Stomach (tissue), 8 donors: ENCODE measurements at regions not wholly inside any gene's neighbourhood (a gene's known extent, or its start where the extent isn't known, plus 50 kb on each side); places are given as distances from the start of the nearest gene placed in this dataset.
A peak's percentile ranks its signal among the peaks of the same experiment; 100 is the strongest.
"Not testable (repeated sequence)": the region's sequence is repeated elsewhere in the genome, so short reads cannot be mapped to it uniquely, and the experiment has no call there.

Experiments used
- DNase-seq, 2 donors: peaks; one replicate each; pipeline versions ENCODE4 v3.0.0 to v3.0.0-alpha.2; 2013 to 2019
- H3K27ac ChIP-seq, 5 donors: fragments of 200-600 bp in 4 of 5; sonication (generic) in 4 of 5; one replicate each; pipeline ENCODE4 v1.5.1; 2013 to 2019; ENCODE audit warnings: mild to moderate bottlenecking in 1 of 5, moderate library complexity in 1 of 5
- H3K27me3 ChIP-seq, 3 donors: fragments of 200-600 bp; sonication (generic); one replicate each; pipeline ENCODE4 v1.5.1; 2017 to 2019; ENCODE audit warnings: mixed run types in 1 of 3
- H3K36me3 ChIP-seq, 4 donors: fragments of 200-600 bp; sonication (generic); 1 replicate in 3 of 4; 2 replicates in 1 of 4; pipeline ENCODE4 v1.5.1; 2016 to 2019
- H3K4me1 ChIP-seq, 4 donors: fragments of 200-600 bp; sonication (generic); one replicate each; pipeline ENCODE4 v1.5.1; 2016 to 2019
- H3K4me3 ChIP-seq, 4 donors: fragments of 200-600 bp; sonication (generic) in 3 of 4; one replicate each; pipeline ENCODE4 v1.5.1; 2016 to 2019; ENCODE audit warnings: mild to moderate bottlenecking in 1 of 4
- H3K9me3 ChIP-seq, 4 donors: fragments of 200-600 bp; sonication (generic); one replicate each; pipeline ENCODE4 v1.5.1; 2016 to 2019
- EP300 ChIP-seq: sonication (generic); formaldehyde crosslinking; IDR thresholded peaks from one replicate; pipeline ENCODE4 v1.6.1; 2017; ENCODE audit warnings: antibody characterized with exemption
- POLR2A ChIP-seq, 4 donors: fragments of 450-650 bp; IDR thresholded peaks; one replicate each; pipeline ENCODE4 v1.6.1; 2016; ENCODE audit warnings: antibody characterized with exemption in 4 of 4, control low read depth in 2 of 4, mild to moderate bottlenecking in 1 of 4, moderate library complexity in 1 of 4
- POLR2AphosphoS5 ChIP-seq, 3 donors: sonication (generic); formaldehyde crosslinking; IDR thresholded peaks; one replicate each; pipeline ENCODE4 v1.6.1; 2016; ENCODE audit warnings: antibody characterized with exemption in 3 of 3
- WGBS, 5 donors: extraction: QIAGEN DNeasy Blood & Tissue Kit in 3 of 5; methylation state at CpG; one replicate each; pipeline versions ENCODE4 v1.1.5 to v1.1.7; 2013 to 2018; 5-methylcytosine and 5-hydroxymethylcytosine counted together
- intact Hi-C: fragments of 100-400 bp; cut with DNase I; formaldehyde crosslinking; loops from one replicate; pipeline ENCODE4 v1.15.1; 2023; ENCODE audit warnings: low total_unique reads
- TF ChIP-seq, protein P1 (sequence below), 7 experiments: fragments of 450-650 bp in 4 of 7; fragments of 200-600 bp in 3 of 7; sonication (generic) in 3 of 7; IDR thresholded peaks; one replicate each; pipeline ENCODE4 v1.5.1; 2016 to 2019; ENCODE audit warnings: antibody characterized with exemption in 7 of 7, control low read depth in 2 of 7, mild to moderate bottlenecking in 1 of 7
- donor health status: healthy with polysubstance abuse.
- donor health status: Bipolar disorder and iron deficiency.
- donor health status: healthy.

DNA sequence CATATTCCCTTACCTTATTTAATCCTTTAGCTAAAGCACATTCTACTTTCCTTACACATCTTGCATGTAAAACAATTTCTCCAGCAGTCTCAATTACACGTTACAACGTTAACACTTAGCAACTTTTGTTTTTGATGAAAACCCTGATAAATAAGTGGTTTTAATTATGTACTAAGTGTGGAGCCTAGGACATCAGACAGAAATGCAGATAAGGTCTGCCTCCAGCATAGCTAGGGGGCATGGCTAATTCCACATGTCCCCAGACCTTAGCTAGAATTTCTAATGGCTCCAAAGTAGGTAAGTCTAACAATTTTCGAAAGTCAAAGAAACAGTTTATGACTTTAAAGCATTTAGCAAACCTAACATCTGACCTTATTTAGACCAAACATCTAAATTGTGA is 77.4 kb upstream of the TERB2 start:
- TF ChIP-seq, protein P1, sequence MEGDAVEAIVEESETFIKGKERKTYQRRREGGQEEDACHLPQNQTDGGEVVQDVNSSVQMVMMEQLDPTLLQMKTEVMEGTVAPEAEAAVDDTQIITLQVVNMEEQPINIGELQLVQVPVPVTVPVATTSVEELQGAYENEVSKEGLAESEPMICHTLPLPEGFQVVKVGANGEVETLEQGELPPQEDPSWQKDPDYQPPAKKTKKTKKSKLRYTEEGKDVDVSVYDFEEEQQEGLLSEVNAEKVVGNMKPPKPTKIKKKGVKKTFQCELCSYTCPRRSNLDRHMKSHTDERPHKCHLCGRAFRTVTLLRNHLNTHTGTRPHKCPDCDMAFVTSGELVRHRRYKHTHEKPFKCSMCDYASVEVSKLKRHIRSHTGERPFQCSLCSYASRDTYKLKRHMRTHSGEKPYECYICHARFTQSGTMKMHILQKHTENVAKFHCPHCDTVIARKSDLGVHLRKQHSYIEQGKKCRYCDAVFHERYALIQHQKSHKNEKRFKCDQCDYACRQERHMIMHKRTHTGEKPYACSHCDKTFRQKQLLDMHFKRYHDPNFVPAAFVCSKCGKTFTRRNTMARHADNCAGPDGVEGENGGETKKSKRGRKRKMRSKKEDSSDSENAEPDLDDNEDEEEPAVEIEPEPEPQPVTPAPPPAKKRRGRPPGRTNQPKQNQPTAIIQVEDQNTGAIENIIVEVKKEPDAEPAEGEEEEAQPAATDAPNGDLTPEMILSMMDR (IDR thresholded peaks at IDR 0.05) = no peak
- TF ChIP-seq POLR2A (IDR thresholded peaks at IDR 0.05) (no peak), EP300 (no peak), POLR2AphosphoS5 (IDR thresholded peaks at IDR 0.05) (no peak)
- no peak overlapping the region for H3K27ac ChIP-seq
- H3K36me3 ChIP-seq = no peaks in the 10 kb centered on the region
- H3K4me1 ChIP-seq = no peaks in the 10 kb centered on the region
- no peak overlapping the region for H3K4me3 ChIP-seq
- H3K27me3 ChIP-seq = no peaks in the 10 kb centered on the region
- peaks cover 11 to 49% (median 35%) of the 10 kb centered on the region in 4 donors for H3K9me3 ChIP-seq
- 88 to 95% (median 92%) methylated on average over 3 of the region's 3 CpGs for WGBS, 5 donors
- intact Hi-C loops = no loop called here
- DNase-seq = no peak

DNA sequence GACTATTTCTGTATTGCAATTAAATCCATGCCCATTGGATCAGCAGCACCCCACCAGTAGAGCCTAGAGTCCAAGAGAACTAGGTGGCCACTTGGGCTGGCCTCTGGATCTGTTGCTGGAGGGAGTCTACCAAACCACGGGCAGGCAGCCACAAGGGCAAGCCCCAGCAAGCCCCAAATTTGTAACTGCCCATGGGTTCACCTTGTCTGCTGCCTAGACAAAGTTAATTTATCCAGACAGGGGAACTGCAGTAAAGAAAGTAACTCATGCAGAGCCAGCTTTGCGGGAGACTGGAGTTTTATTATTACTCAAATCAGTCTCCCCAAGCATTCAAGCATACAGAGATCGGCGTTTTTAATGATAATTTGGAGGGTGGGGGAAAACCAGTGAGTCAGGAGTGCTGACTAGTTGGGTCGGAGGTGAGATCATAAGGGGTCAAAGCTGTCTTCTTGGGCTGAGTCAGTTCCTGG is 74.0 kb upstream of the TERB2 start:
- no peaks in the 10 kb centered on the region for H3K4me1 ChIP-seq
- 69 to 81% (median 77%) methylated on average over 5 of the region's 5 CpGs for WGBS, 5 donors
- H3K27ac ChIP-seq = no peak overlapping the region
- DNase-seq = no peak
- H3K4me3 ChIP-seq = no peak overlapping the region
- intact Hi-C loops = no loop called here
- peaks cover 0 to 15% (median 7%) of the 10 kb centered on the region in 4 donors for H3K9me3 ChIP-seq
- H3K36me3 ChIP-seq = no peaks in the 10 kb centered on the region
- TF ChIP-seq POLR2A (IDR thresholded peaks at IDR 0.05) (no peak), EP300 (no peak), POLR2AphosphoS5 (IDR thresholded peaks at IDR 0.05) (no peak)
- TF ChIP-seq, protein P1 (IDR thresholded peaks at IDR 0.05) = no peak
- H3K27me3 ChIP-seq = no peaks in the 10 kb centered on the region

DNA sequence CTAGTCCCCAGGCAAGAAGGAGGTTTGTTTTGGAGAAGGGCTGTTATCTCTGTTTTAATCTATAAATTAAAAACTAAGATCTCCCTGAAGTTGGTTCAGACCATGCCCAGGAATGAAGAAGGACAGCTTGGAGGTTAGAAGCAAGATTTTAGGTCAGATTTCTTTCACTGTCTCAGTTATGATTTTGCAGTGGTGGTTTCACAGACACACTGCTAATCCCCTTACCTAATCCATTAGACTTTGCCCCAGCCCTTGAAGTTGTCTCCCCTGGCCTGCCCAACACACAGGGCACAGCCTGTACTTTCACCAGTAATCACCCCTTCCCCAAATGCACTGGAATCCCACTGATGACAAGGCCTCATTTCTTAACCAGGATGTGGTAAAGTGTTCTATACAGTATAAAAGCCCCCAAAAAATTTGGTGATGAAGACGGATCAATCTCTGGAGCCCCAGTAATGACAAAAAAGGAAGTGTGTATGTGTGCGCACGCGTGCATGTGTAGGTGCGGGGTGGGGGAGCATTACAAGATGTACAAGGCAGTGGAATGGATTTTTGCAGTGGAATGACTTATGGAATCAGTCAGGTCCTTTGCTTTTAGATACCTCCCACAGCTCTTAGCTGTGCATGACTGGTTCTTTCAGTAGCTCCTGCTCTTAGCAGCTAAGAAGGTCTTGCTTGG is 73.1 kb upstream of the TERB2 start:
- no peak overlapping the region for H3K27ac ChIP-seq
- H3K4me1 ChIP-seq = no peaks in the 10 kb centered on the region
- peaks cover 0 to 7% (median 2%) of the 10 kb centered on the region in 4 donors for H3K9me3 ChIP-seq
- TF ChIP-seq POLR2A (IDR thresholded peaks at IDR 0.05) (no peak), POLR2AphosphoS5 (IDR thresholded peaks at IDR 0.05) (no peak), EP300 (no peak)
- TF ChIP-seq, protein P1 (IDR thresholded peaks at IDR 0.05) = no peak
- H3K27me3 ChIP-seq = no peaks in the 10 kb centered on the region
- no peak overlapping the region for H3K4me3 ChIP-seq
- DNase-seq = no peak
- intact Hi-C loops = no loop called here
- 73 to 98% (median 89%) methylated on average over 5 of the region's 5 CpGs for WGBS, 5 donors
- H3K36me3 ChIP-seq = no peaks in the 10 kb centered on the region

DNA sequence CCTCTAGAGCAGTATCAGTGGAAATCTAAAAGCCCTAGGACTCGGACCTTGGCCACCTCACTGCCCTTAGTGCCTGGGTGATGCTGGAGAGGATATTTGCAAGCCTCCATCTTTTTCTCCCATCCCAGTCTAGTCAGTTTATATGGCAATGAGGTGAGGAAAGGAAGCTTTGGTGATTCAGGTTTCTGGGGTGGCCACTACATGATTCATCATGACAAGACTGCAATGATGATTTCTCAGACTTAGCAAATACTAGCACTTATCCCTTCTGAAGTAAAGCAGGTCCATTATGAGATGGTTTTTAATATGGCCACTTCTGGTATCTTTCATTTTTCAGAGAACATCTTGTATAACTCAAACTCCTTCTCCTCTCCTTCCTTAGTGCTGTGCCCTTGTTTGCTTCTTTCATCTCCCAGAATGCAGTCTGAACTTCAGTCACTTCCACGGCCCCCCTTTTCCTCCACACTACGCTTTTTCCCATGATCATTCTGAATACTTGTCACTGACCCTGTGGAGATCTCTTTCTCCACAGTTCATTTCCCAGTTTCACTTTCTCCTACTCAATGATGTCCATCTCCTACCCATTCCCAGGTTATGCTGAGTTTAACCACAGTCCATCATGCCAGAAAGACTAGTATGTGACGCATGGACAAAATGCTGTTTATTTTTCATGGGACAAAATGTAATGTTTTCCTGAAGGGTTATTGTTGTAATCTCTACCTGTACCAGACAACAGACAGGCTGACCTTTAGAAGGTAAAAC is 57.4 kb upstream of the TERB2 start:
- not testable (repeated sequence) for DNase-seq
- WGBS, 5 donors = 74 to 82% (median 77%) methylated on average over 2 to 3 of the region's 4 CpGs

DNA sequence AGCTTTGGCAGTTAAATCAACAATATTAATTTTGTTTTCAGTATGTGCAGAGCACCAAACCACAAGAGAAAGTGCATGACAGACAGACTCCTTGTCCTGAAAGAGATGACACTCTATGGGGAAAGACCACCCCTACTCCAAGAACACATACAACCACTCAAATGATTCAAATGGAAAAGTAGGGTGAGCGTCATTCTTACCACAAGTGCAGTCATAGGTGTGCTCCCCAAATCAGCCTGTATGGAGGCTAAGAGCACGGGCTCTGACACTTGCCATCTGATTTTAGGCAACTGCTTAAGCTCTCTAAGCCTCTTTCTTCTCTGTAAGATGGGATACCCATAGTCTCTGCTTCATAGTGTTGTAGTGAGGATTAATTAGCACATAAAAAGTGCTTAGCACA is 56.7 kb upstream of the TERB2 start:
- DNase-seq, H3K9me3 ChIP-seq, H3K27ac ChIP-seq, H3K36me3 ChIP-seq, H3K4me3 ChIP-seq, H3K4me1 ChIP-seq, intact Hi-C loops, H3K27me3 ChIP-seq: not testable (repeated sequence)
- WGBS, 5 donors = 65 to 90% (median 70%) methylated on average over 2 of the region's 2 CpGs; no CpG with 5 or more reads in 1 of the 5 donors

More for the DNA sequence above, 57.4 kb upstream of the TERB2 start:
- H3K4me1 ChIP-seq, H3K27ac ChIP-seq, H3K9me3 ChIP-seq, H3K36me3 ChIP-seq, H3K4me3 ChIP-seq, intact Hi-C loops, H3K27me3 ChIP-seq: not testable (repeated sequence)

DNA sequence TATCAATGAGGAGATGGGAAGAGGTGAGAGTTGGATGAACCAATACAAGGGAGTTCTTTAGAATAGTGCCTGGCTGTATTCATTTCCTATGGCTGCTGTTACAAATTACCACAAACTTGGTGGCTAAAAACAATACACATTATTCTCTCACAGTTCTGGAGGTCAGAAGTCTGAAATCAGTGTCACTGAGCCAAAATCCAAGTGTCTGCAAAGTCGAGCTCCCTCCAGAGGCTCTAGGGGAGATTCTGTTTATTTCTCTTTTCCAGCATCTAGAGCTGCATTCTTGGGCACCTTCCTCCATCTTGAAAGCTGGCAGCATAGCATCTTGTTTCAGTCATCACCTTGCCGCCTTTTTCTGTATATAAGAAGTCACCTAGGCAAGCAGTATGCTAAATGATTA is 55.7 kb upstream of the TERB2 start:
- intact Hi-C loops, H3K27ac ChIP-seq, H3K4me3 ChIP-seq, DNase-seq, H3K4me1 ChIP-seq, H3K27me3 ChIP-seq, H3K9me3 ChIP-seq, H3K36me3 ChIP-seq: not testable (repeated sequence)
- 59 to 72% (median 66%) methylated on average over 2 of the region's 2 CpGs for WGBS, 5 donors

DNA sequence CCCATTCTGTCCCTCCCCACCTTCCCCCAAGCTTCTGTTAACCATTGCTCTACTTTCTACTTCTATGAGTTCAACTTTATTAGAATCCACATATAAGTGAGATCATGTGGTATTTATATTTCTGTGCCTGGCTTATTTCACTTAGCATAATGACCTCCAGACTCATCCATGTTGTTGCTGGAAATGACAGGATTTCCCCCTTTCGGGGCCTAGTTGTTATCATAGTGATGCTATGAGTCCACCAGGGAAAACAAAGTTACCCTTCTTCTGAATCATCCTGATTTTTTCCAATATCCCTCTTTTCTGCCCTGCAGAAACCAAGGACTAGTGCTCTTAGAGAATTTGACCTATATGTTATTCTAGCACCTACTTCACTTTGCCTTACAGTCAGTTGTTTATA is 53.2 kb upstream of the TERB2 start:
- H3K27me3 ChIP-seq, H3K4me3 ChIP-seq, H3K27ac ChIP-seq, H3K4me1 ChIP-seq, intact Hi-C loops, H3K9me3 ChIP-seq, DNase-seq, H3K36me3 ChIP-seq: not testable (repeated sequence)
- WGBS, 5 donors = 72 to 96% (median 88%) methylated on average over 1 of the region's 1 CpG

DNA sequence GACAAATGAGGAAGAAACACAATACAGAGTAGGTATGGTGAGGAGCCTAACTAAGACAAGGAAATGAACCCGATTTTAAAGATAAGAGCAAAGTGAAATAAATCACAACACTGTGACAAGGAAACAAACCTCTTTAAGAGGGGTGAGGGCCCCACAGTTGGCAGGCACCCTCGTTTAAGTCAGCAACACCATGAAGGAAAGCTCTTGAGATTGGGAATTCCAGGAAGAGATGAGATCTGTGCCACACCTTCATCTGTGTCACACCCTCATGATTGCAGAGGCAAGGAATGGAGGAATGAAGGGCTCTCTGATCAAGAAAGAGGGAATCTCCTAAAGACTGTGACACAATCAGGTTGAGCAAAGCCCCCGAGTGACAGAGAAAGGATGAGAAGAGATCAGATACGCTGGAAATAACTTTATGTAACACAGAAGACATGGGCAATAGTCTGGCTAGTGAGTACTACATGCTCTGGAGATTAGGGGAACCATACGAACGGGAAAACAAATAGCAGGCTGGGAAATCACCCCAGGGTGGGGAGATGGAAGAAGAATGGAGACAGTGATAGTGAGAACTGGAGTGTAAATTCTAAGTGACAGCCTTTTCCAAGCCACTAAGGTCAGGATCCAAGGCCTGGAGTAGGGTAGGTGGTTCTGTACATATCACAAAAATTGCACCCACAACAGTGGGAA is 51.7 kb upstream of the TERB2 start:
- H3K36me3 ChIP-seq, intact Hi-C loops, H3K9me3 ChIP-seq, H3K27me3 ChIP-seq, H3K4me3 ChIP-seq, H3K4me1 ChIP-seq: not testable (repeated sequence)
- H3K27ac ChIP-seq = peak overlapping the region in 1 of 5 donors; percentile 51
- 29 to 49% (median 39%) methylated on average over 6 of the region's 6 CpGs for WGBS, 5 donors
- peak in 1 of 2 donors; percentile 5 for DNase-seq
